ENCODE measurements at regions not wholly inside any gene's neighbourhood (a gene's known extent, or its start where the extent isn't known, plus 50 kb on each side); places are given as distances from the start of the nearest gene placed in this dataset.

DNA sequence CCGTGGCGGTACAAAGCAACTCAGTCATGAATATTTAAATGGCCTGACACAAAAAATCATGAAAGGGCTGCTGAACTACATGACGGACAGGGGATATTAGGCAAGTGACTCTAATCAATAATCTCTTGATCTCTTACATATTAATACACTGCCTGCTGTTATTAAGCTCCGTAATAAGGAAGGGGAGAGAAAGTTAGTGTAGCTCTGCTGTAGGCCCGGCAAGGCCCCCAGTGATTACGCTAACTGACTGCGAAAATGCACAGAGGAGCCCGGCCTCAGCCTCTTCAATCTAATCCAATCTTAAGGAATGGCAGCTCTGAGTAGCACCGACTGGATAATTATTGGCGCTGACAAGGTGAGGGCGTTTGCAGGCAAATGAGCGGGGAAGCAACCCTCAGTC, 583.5 kb upstream of the MKI67 start:
- DNase-seq (ENCODE audit: low read depth), result no peak
- no peak overlapping the region for H3K4me3 ChIP-seq (ENCODE audit: low read depth, low read length)
- TF ChIP-seq, protein P1, sequence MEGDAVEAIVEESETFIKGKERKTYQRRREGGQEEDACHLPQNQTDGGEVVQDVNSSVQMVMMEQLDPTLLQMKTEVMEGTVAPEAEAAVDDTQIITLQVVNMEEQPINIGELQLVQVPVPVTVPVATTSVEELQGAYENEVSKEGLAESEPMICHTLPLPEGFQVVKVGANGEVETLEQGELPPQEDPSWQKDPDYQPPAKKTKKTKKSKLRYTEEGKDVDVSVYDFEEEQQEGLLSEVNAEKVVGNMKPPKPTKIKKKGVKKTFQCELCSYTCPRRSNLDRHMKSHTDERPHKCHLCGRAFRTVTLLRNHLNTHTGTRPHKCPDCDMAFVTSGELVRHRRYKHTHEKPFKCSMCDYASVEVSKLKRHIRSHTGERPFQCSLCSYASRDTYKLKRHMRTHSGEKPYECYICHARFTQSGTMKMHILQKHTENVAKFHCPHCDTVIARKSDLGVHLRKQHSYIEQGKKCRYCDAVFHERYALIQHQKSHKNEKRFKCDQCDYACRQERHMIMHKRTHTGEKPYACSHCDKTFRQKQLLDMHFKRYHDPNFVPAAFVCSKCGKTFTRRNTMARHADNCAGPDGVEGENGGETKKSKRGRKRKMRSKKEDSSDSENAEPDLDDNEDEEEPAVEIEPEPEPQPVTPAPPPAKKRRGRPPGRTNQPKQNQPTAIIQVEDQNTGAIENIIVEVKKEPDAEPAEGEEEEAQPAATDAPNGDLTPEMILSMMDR (IDR thresholded peaks at IDR 0.05; ENCODE audit: insufficient read depth, low read depth, low read length, missing control alignments), result no peak

DNA sequence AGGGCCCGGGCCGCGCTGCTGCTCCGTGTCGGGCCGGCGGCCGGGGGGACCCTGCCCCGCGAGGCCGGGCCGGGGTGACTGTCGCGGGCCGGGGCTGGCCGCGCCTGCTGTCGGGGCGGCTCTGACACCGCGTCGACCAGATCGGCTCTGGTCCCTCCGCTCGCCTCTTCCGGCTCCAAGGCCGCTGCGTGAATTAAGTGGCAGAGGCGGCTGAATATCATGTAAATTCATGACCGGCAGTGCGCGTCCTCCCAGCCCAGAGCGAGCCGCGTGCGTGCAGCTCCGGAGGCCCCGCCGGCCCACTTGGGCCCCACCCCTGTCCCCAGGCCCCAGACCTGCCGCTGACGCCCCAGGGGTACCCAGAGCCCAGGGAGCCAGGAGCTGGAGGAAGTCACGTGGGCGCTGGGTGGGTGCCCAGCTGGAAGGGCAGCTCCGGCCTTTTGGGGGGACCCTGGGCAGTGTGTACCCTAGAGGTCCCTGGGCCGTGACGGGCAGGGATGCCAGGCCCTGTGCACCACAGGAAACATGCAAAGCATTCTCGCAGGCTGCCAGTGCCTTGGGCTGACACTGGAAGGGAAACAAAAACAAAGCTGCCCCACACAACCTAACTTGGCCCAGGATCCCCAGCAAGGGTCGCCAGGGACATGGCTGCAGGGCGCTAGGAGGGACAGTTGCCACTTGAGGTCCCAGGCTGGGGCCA, 584.0 kb upstream of the MKI67 start:
- TF ChIP-seq, protein P1 (IDR thresholded peaks at IDR 0.05; ENCODE audit: insufficient read depth, low read depth, low read length, missing control alignments), result no peak
- DNase-seq (ENCODE audit: low read depth), result no peak
- H3K4me3 ChIP-seq (ENCODE audit: low read depth, low read length), result no peak overlapping the region

DNA sequence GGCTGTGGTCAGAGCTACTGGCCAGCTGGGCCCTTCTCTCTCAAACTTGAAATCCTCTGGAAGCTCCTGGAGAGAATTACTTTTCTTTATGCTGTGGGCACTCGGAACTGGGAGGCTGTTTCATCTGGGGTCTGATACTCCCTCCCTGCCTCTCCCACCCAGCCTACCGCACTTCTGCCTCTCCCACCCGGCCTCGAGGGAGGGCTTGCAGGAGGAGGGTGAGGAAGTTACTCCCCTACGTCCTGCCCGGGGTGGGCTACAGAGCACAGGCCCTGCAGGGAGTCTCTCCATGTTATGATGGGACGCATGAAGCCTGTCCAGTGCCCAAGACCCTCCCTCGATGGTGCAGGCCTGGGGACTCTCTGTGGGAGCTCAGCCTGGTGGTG, 584.6 kb upstream of the MKI67 start:
- TF ChIP-seq, protein P1 (IDR thresholded peaks at IDR 0.05; ENCODE audit: insufficient read depth, low read depth, low read length, missing control alignments), result no peak
- DNase-seq (ENCODE audit: low read depth), result no peak
- H3K4me3 ChIP-seq (ENCODE audit: low read depth, low read length), result no peak overlapping the region

DNA sequence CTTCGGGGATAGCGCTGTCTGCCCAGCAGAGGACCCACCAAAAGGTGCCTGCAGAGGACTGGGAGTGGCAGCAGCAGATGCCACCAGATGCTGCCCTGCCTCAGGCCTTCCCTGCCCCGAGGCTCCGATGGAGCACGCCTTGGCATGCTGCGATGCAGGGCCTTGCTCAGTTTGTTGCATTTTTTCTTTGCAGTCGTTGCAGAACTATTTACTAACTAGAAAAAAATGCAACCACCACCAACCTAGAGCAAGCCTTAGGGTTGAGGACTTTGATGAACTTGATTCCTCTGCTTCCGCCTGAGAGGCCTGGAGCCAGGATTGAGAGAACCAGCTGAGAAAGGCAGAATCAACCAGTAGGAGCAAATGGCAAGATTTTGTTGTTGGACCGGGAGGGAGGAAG, 585.6 kb upstream of the MKI67 start:
- DNase-seq (ENCODE audit: low read depth), result no peak
- TF ChIP-seq, protein P1 (IDR thresholded peaks at IDR 0.05; ENCODE audit: insufficient read depth, low read depth, low read length, missing control alignments), result no peak
- H3K4me3 ChIP-seq (ENCODE audit: low read depth, low read length), result no peak overlapping the region

DNA sequence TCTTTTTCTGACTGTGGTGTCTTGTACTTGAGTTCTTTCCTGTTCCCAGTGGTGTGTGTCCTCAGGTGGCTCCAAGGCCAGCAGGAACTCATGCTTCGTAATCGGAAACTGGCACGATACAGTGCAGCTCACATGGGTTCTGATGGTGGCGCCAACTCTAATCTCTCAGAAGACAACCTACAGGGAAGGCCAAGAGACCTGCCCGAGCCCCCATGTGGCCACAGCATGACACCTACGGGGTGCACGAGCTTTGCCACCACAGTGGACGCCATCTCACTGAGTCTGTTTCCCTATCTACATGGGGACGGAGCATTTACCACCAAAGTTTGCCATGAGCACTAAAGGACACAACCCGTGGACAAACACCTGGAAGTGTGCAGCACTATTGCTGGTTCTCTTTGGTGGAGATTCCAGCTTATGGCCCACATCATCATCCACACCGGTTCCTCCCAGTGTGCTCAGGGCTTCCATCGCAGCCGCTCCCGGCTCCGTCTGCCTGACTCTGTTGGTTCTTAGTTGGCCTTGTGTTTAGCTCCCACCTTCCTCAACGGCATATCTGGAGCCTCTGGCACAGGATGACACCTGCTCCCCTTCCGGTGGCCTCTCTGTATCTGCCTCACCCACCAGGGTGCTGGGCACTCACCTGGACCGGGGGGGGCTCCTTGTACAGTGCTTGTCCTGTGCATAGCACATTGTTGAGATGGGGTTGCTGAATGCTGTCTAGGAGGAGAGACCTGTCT, 586.6 kb upstream of the MKI67 start:
- DNase-seq (ENCODE audit: low read depth), result no peak
- TF ChIP-seq, protein P1 (IDR thresholded peaks at IDR 0.05; ENCODE audit: insufficient read depth, low read depth, low read length, missing control alignments), result no peak
- no peak overlapping the region for H3K4me3 ChIP-seq (ENCODE audit: low read depth, low read length)

DNA sequence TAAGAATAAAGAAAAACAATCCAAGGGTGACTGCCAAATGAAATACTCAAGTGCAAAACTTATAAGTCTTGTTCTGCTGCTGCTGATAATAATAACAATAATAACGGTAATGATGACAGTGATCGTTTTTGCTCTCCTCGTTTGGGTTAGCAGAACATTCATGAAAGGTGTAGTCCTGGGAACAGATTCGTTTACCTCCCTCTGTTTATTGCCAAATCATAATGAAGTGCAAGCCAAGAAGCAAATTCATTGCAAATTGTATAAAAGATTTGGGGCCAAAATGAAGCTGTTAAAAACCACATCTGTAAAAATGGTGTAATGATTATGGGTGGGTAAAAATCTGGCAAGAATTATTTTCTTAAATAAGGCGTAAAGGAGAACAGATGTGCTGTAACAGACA, 587.2 kb upstream of the MKI67 start:
- H3K4me3 ChIP-seq (ENCODE audit: low read depth, low read length), result no peak overlapping the region
- TF ChIP-seq, protein P1 (IDR thresholded peaks at IDR 0.05; ENCODE audit: insufficient read depth, low read depth, low read length, missing control alignments), result no peak
- DNase-seq (ENCODE audit: low read depth), result no peak

Data from GM12865 (cell line).